ENCODE measurements at regions not wholly inside any gene's neighbourhood (a gene's known extent, or its start where the extent isn't known, plus 50 kb on each side); places are given as distances from the start of the nearest gene placed in this dataset.

DNA sequence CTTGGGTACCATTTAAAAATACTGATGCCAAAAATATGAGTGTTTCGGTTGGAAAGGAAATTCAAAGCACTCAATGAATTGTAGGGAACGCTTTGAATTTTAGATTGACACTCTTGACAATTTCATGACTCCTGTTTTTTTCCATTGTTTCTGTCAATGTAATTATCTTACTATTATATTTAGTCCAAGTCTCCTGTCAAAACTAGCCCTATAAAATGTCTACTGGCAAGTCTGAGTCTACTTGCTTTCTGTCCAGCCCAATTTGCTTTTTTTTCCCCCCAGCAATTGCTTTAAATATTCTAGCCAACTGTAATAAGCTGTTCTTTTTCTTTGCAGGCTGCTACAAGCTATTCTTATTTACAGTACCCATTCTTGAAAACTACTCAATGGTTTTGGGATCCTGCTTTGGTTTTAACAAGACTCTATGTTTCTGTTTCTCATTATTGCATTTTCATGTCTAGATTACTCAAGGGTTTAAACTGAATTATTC, 1103.9 kb upstream of the GJE1 start:
- Histone ChIP-seq H3K4me3 (ENCODE audit: insufficient read depth, low read length, poor library complexity, severe bottlenecking) (no peak overlapping the region), H3K9me2 (replicated peaks; ENCODE audit: insufficient read depth, low read length) (no peaks in the 10 kb centered on the region), H3K9ac (ENCODE audit: low read length) (no peak overlapping the region), H3K79me2 (ENCODE audit: insufficient read depth, low read length) (no peaks in the 10 kb centered on the region), H3K27ac (ENCODE audit: low read depth, low read length) (no peak overlapping the region), H3K4me2 (ENCODE audit: low read depth, low read length, poor library complexity, severe bottlenecking) (peak overlapping the region; percentile 0), H3F3A (ENCODE audit: insufficient read depth) (no peaks in the 10 kb centered on the region), H3K9me3 (ENCODE audit: insufficient read depth, low read length) (no peaks in the 10 kb centered on the region), H2AFZ (ENCODE audit: low read depth, low read length, severe bottlenecking) (no peak overlapping the region), H4K20me1 (ENCODE audit: low read depth, low read length) (no peaks in the 10 kb centered on the region), H3K36me3 (ENCODE audit: low read length) (no peaks in the 10 kb centered on the region), H3K27me3 (ENCODE audit: low read length) (no peaks in the 10 kb centered on the region)
- TF ChIP-seq, protein P1, sequence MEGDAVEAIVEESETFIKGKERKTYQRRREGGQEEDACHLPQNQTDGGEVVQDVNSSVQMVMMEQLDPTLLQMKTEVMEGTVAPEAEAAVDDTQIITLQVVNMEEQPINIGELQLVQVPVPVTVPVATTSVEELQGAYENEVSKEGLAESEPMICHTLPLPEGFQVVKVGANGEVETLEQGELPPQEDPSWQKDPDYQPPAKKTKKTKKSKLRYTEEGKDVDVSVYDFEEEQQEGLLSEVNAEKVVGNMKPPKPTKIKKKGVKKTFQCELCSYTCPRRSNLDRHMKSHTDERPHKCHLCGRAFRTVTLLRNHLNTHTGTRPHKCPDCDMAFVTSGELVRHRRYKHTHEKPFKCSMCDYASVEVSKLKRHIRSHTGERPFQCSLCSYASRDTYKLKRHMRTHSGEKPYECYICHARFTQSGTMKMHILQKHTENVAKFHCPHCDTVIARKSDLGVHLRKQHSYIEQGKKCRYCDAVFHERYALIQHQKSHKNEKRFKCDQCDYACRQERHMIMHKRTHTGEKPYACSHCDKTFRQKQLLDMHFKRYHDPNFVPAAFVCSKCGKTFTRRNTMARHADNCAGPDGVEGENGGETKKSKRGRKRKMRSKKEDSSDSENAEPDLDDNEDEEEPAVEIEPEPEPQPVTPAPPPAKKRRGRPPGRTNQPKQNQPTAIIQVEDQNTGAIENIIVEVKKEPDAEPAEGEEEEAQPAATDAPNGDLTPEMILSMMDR (IDR thresholded peaks at IDR 0.05; ENCODE audit: insufficient read depth, low read length, poor library complexity, severe bottlenecking): no peak
- TF ChIP-seq EZH2phosphoT487 (conservative IDR thresholded peaks at IDR 0.05; ENCODE audit: low read length): no peak

DNA sequence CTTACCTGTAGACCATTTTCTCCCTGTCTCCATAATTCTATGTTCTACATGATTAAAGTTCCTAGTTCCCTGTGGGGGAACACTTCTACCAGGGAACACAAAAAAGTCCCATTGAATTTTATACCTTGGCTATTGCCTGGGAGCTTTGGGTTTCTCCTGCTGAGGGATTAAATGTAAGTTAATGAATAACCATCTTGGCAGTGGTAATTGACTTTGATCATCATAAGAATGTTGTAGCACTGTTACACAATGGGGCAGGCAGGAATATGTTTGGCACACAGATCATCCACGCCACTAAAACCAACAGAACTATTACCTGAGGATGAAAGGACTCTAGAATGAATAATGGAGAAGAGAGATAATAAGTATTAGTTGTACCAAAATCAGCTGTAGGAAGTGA, 1106.2 kb upstream of the GJE1 start:
- H3K27ac ChIP-seq (ENCODE audit: low read depth, low read length): no peak overlapping the region
- H3K36me3 ChIP-seq (ENCODE audit: low read length): no peaks in the 10 kb centered on the region
- no peaks in the 10 kb centered on the region for H3K27me3 ChIP-seq (ENCODE audit: low read length)
- no peak overlapping the region for H3K9ac ChIP-seq (ENCODE audit: low read length)
- H4K20me1 ChIP-seq (ENCODE audit: low read depth, low read length): no peaks in the 10 kb centered on the region
- no peak overlapping the region for H3K4me3 ChIP-seq (ENCODE audit: insufficient read depth, low read length, poor library complexity, severe bottlenecking)
- no peaks in the 10 kb centered on the region for H3K79me2 ChIP-seq (ENCODE audit: insufficient read depth, low read length)
- H2AFZ ChIP-seq (ENCODE audit: low read depth, low read length, severe bottlenecking): no peak overlapping the region
- no peak overlapping the region for H3K4me2 ChIP-seq (ENCODE audit: low read depth, low read length, poor library complexity, severe bottlenecking)
- no peaks in the 10 kb centered on the region for H3K9me2 ChIP-seq (replicated peaks; ENCODE audit: insufficient read depth, low read length)
- H3F3A ChIP-seq (ENCODE audit: insufficient read depth): no peaks in the 10 kb centered on the region
- H3K9me3 ChIP-seq (ENCODE audit: insufficient read depth, low read length): no peaks in the 10 kb centered on the region
- TF ChIP-seq, protein P1 (IDR thresholded peaks at IDR 0.05; ENCODE audit: insufficient read depth, low read length, poor library complexity, severe bottlenecking): no peak
- TF ChIP-seq EZH2phosphoT487 (conservative IDR thresholded peaks at IDR 0.05; ENCODE audit: low read length): no peak

DNA sequence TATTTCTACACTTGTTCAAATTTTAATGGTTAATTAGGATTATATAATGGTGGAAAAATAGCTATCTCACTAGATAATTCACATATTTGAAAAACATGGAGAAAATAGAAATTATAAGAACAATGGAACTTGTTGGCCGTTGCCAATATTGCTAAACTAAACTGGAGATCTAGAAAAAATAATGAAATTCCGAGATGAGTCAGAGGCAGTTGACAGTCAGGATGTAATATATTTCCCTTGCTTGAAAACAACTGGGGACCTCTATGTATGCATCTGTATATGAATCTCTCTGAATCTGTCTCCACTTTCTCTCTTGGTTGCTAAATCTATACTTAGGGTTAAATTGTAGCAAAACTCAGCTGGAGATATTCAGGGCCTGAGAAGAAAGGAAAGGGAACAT, 1108.2 kb upstream of the GJE1 start:
- Histone ChIP-seq H3K9ac (ENCODE audit: low read length) (no peak overlapping the region), H3K79me2 (ENCODE audit: insufficient read depth, low read length) (no peaks in the 10 kb centered on the region), H3K36me3 (ENCODE audit: low read length) (no peaks in the 10 kb centered on the region), H3K27me3 (ENCODE audit: low read length) (no peaks in the 10 kb centered on the region), H3K27ac (ENCODE audit: low read depth, low read length) (no peak overlapping the region), H3K4me2 (ENCODE audit: low read depth, low read length, poor library complexity, severe bottlenecking) (no peak overlapping the region), H2AFZ (ENCODE audit: low read depth, low read length, severe bottlenecking) (no peak overlapping the region), H3F3A (ENCODE audit: insufficient read depth) (no peaks in the 10 kb centered on the region), H3K4me3 (ENCODE audit: insufficient read depth, low read length, poor library complexity, severe bottlenecking) (no peak overlapping the region), H3K9me3 (ENCODE audit: insufficient read depth, low read length) (no peaks in the 10 kb centered on the region), H4K20me1 (ENCODE audit: low read depth, low read length) (no peaks in the 10 kb centered on the region), H3K9me2 (replicated peaks; ENCODE audit: insufficient read depth, low read length) (no peaks in the 10 kb centered on the region)
- TF ChIP-seq, protein P1 (IDR thresholded peaks at IDR 0.05; ENCODE audit: insufficient read depth, low read length, poor library complexity, severe bottlenecking): no peak
- TF ChIP-seq EZH2phosphoT487 (conservative IDR thresholded peaks at IDR 0.05; ENCODE audit: low read length): no peak
